Activated CD8-positive, alpha-beta memory T cell treated with anti-CD3 and anti-CD28 coated beads for 36 hours (primary cell): ENCODE measurements at regions not wholly inside any gene's neighbourhood (a gene's known extent, or its start where the extent isn't known, plus 50 kb on each side); places are given as distances from the start of the nearest gene placed in this dataset.
"Not testable (repeated sequence)": the region's sequence is repeated elsewhere in the genome, so short reads cannot be mapped to it uniquely, and the experiment has no call there.

Experiments used
- CTCF ChIA-PET: fragments of 350-600 bp; sonication (Branson Sonifier 250); formaldehyde crosslinking; loops from one replicate; lab custom pipeline; 2021; ENCODE audit warnings: antibody characterized with exemption; lab: Charles Lee
- POLR2A ChIA-PET: fragments of 350-600 bp; sonication (Branson Sonifier 250); formaldehyde crosslinking; loops from one replicate; lab custom pipeline; 2021; ENCODE audit warnings: antibody characterized with exemption; lab: Charles Lee

DNA sequence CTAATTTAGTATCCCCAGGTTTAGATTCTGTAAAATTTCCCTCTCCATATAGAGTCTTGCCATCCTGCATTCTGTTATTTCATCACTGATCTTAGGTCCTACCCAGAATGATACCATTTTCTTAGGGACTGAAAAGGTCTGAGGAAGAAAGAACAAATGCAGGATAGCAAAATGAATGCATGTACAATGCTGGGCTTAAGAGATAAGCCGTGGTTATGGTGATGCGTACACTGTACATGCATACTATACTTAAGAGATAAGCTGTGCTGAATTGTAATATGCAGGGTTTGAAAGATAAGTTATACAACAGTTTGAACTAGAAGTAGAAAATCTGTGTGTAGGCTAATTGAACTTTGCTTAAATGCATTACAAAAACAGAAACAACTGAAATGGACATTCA lies 416.2 kb downstream of the C12orf50 start:
- CTCF ChIA-PET = no interaction called here

DNA sequence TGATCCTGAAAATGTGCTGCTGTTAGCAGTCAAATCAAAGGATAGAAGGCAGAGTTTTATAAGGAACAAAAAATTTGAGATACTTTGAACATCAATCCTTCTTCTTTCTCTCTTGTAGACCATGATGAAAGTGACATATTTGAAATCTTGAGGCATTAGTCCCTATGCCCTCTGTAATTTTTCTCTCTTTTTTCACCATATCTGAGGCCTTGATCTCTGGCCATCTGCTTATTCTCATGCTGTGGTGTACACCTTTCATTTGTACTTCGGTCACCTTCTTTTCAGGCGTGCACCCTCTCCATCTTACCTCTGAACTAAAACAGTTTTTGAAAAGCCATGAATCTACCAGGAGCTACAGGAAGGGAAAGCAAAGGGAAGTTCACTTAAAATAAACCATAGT lies 420.9 kb downstream of the C12orf50 start:
- ChIA-PET CTCF (no interaction called here), POLR2A (no interaction called here)

More for the DNA sequence above, 416.2 kb downstream of the C12orf50 start:
- POLR2A ChIA-PET = no interaction called here

DNA sequence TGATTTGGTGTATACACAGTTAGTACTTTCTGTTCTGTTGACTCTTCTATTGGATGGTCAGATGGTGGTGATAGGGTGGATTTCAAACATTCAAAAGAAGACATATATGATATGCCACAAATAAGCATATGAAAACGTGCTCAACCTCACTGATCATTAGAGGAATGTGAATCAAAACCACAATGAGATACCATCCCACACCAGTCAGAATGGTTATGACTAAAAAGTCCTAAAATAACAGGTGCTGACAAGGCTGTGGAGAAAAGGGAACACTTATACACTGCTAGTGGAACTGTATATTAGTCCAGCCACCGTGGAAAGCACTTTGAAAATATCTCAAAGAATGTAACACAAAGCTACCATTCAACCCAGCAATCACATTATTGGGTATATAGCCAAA lies 425.5 kb downstream of the C12orf50 start:
- ChIA-PET POLR2A (no interaction called here), CTCF (no interaction called here)

DNA sequence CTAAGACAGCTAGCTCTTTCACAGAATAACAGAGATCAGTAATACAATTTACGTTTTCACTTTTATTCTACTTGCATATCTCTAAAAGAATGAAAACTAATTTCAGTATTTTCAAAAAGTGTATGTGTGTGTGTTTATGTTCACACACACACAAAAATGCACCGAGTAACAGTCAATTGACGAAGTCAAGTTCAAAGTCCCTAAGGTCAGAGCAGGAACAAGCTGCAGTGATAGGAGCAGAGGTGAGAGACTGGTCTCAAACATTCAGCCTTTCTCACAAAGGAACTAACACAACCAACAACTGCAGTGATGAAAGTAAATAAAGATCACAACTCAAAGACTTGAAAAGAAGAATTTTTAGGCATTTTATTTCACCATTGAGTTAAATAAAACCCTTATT lies 429.7 kb downstream of the C12orf50 start:
- ChIA-PET POLR2A (no interaction called here), CTCF (no interaction called here)

DNA sequence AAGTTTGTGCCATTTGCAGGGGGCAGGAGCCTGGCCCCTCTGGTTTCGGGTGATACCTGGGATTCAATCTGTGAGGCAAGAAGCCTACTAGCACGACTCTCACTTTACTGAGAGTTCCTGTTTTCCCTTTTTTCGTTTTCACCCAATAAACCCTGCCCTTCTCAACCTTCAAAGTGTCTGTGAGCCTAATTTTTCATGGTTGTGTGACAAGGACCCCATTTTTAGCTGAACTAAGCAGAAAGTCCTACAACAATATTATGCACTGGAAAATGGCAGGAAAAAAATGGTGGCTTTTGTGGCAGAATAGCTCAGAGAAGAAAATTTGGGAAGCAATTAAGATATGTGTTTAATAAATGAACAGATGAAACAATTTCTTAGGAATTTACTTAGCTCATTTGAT lies 432.1 kb downstream of the C12orf50 start:
- CTCF ChIA-PET = no interaction called here

DNA sequence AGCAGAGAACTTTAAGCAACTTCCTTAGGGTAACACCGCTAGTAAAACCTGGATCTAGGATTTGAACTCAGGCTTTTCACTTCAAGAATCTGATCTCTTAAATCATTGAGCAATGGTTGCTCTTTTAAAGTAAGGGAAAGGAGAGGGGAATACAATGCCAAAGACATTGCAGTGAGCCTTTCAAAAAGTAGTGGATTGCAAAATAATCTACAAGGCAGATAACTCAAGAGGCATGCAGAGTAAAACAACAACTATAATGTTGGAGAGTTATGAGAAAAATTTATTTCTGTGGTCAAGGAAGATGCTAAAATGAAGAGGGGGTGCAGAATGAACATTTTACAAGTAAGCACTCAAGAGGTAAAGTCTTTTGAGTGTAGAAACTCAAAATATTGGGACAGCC lies 432.6 kb downstream of the C12orf50 start:
- POLR2A ChIA-PET = no interaction called here
- CTCF ChIA-PET = no interaction called here

More for the DNA sequence above, 432.1 kb downstream of the C12orf50 start:
- POLR2A ChIA-PET = no interaction called here

DNA sequence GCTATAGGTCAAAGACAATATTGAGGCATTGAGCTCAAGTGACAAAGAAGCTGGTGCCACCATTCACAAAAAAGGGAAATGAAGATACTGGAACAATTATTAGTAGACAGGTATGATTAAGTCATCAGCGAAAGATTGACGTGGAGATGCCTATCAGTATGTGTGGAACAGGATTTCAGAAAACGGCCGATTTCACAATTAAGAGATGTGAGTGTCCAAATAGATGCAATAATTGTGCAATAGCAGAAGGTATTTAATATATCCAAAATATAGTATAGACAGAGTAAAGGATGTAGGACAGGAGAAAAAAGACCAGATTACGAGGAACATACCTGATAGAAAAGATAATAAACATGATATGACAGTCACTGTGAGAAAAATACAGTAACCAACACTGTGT lies 433.1 kb downstream of the C12orf50 start:
- ChIA-PET CTCF (no interaction called here), POLR2A (no interaction called here)

DNA sequence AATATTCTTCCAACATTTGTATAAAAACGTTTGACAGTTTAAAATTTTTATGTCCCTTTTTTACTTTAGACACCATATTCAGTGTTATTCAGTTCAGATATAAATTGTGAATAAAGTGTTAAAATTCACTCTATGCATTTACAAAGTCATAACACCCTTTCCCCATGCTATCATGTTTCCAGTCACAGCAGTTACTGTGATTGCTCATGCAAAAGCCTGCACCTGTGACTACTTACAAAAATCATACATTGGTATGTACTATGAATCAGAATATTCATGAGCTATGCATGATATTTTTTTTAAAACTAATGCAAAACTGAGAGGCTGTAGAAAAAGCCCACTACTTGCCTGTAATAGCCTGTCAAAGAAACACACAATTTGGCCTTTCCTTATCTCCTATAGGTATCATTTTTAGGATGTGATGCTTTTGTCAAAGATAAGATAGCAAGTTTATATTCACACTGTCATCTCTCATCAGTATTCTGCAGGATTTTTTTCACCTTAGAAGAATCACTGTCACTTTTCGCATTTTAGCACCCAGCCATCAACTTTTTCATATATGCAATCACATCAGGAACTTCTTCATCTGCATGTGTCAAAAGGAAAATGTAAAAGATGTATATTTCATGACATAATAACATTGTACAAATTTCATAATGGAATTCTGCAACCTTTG lies 443.2 kb downstream of the C12orf50 start:
- ChIA-PET CTCF (no interaction called here), POLR2A (no interaction called here)

DNA sequence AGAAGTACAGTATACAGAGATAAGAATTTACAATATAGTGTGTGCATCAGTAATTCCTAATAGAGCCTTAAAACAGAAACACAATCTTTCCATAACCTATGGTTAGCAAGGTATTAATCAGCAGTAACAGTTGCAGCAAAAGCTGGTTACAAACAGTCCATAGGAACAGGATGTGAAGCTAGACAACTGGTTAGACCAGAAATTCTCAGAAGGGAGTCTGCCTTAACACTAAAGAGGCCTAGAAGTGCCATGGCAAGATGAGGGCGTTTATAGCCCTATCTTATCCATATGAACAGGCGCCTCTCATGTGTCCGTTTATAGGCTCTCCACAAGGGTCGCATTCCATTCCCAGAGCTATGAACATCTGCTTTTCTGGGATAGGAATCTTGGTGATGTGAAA lies 450.1 kb downstream of the C12orf50 start:
- POLR2A ChIA-PET, CTCF ChIA-PET: not testable (repeated sequence)

DNA sequence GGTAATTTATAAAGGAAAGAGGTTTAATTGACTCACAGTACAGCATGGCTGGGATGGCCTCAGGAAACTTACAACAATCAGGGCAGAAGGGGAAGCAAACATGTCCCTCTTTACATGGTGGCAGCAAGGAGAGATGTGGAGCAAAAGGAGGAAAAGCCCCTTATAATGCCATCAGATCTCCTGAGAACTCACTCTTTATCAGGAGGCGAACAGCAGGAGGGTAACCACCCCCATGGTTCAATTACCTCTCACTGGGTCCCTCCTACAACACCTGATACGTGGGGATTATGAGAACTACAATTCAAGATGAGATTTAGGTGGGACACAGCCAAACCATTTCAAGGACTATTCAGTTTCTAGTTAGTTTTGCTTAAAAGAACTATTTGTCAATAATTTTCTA lies 453.3 kb downstream of the C12orf50 start:
- ChIA-PET CTCF (no interaction called here), POLR2A (no interaction called here)

DNA sequence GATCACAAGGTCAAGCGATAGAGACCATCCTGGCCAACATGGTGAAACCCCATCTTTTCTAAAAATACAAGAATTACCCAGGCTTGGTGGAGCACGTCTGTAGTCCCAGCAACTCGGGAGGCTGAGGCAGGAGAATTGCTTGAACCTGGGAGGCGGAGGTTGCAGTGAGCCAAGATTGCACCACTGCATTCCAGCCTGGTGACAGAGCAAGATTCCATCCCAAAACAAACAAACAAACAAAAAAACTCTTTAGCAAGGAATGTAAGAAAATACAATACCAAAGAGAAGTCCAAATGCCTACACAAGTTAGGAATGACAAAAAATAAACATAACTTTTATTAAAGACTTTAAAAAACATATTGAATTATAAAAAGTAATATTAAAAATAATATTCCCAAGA lies 462.3 kb downstream of the C12orf50 start:
- CTCF ChIA-PET, POLR2A ChIA-PET: not testable (repeated sequence)

DNA sequence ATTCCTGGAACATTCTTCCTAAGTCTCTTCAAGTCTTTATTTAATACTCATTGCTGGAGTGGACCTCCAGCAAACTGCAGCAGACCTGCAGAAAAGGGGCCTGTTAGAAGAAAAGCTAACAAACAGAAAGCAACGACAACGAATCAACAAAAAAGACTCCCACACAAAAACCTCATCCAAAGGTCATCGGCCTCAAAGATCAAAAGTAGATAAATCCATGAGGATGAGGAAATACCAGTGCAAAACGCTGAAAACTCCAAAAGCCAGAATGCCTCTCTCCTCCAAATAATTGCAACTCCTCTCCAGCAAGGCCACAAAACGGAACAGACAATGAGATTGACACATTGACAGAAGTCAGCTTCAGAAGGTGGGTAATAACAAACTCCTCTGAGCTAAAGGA lies 472.2 kb downstream of the C12orf50 start:
- ChIA-PET CTCF (no interaction called here), POLR2A (no interaction called here)

DNA sequence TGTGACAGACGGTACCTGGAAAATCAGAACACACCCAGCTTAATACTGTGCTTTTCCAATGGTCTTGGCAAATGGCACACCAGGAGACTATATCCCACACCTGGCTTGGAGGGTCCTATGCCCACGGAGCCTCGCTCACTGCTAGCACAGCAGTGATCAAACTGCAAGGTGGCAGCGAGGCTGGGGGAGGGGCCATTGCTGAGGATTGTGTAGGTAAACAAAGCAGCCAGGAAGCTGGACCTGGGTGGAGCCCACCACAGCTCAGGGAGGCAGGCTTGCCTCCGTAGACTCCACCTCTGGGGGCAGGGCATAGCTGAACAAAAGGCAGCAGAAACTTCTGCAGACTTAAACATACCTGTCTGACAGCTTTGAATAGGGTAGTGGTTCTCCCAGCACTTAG lies 498.0 kb downstream of the C12orf50 start:
- POLR2A ChIA-PET, CTCF ChIA-PET: not testable (repeated sequence)

DNA sequence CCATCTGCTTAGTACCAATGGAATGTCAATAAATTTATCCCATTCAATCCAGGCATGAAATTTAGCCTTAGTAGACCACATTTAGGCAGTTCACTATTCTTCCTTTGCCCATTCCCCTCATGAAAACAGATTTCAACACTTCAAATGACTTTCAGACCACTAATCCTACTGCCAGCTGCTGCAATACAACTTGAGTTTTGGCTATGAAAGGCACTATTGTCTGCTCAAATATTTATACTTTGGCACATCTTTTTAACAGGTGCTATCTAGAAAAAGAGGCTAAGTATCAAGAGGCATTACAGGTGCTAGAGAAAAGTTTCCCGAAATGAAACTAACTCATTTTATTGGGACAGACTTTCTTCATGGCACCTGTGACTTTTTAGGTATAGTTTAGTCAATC lies 499.8 kb downstream of the C12orf50 start:
- ChIA-PET POLR2A (no interaction called here), CTCF (no interaction called here)

DNA sequence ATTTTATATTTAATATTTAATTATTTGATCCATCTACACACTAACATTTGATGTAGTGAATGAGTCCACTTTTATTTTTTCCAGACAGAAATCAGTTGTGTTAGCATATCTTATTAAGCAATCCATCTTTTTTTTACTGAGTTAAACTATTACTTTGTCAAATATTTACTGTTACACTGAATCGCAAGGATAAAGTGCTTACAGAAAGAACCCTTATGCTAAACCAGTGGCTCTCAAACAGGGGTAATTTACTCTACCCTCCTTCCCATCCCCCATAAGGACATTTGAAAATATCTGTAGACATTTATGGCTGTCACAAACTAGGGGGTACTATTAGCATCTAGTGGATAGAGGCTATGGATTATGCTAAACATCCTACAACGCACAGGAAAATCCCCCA lies 508.2 kb downstream of the C12orf50 start:
- ChIA-PET POLR2A (no interaction called here), CTCF (no interaction called here)

DNA sequence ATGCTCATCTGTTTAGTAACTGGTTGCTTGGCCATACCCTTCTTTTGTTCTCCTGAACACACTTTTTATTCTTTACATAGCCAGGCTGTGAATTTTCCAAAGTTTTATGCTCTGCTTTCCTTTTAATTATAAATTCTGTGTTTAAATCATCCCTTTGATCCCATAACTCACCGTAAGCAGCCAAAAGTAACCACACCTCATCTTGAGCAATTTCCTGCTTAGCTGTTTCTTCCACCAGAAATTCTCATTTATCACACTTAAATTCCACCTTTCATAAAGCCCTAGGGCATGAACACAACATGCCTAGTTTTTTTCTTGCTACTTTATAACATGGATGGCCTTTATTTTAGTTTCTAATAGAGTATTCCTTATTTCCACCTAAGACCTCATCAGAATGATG lies 510.7 kb downstream of the C12orf50 start:
- POLR2A ChIA-PET = no interaction called here

DNA sequence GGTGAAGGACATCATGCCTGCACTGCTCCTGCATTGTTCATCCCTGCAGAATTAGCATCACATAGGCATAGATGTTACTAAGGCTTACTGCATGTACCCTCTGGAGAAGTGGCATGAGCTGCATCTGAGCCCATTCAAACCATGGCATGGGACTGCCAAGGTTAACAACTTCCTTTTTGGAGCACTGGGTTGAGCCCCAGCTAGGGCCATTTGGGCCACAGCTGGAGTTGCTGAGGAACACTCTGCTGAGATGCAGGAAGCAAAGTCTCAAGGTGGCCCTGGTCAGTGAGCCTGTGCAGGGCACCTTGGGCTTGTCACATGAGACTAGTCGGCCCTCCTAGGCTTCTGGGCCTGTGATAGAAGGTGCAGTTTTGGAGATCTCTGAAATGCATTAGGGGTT lies 511.2 kb downstream of the C12orf50 start:
- CTCF ChIA-PET = no interaction called here

More for the DNA sequence above, 510.7 kb downstream of the C12orf50 start:
- CTCF ChIA-PET = no interaction called here

DNA sequence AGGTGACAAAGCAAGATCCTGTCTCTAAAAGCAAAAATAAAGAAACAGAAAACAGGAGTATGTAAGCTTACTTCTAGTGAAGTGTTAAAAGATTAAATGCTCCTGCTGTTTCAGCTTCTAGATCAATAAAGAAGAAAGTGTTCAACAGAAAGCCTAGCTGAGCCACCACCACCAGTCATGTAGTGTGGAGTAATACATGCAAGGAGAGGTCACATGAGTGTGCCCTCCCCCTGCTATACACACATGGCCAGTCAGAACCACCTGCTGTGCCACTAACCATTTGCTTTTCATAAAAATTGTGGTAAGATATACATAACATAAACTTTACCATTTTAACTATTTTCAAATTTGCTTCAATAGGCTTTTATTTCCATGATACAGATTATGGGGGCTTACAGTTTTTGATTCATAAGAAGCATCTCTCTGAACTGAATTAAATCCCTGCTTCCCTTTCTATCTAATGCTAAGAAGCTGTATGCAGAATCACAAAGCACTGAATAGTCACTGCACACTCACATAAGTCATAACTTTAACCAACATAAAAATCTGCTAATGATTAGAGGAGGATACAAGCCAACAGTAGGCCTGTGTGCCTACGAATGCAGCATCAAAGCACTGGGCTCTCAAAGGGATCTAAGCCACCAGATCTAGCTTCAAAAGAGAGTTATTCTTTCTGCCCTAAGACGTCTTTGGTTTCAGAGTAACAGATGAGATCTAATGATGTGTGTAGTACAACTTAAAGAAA lies 515.5 kb downstream of the C12orf50 start:
- CTCF ChIA-PET = no interaction called here
- POLR2A ChIA-PET = no interaction called here

More for the DNA sequence above, 511.2 kb downstream of the C12orf50 start:
- POLR2A ChIA-PET = no interaction called here

DNA sequence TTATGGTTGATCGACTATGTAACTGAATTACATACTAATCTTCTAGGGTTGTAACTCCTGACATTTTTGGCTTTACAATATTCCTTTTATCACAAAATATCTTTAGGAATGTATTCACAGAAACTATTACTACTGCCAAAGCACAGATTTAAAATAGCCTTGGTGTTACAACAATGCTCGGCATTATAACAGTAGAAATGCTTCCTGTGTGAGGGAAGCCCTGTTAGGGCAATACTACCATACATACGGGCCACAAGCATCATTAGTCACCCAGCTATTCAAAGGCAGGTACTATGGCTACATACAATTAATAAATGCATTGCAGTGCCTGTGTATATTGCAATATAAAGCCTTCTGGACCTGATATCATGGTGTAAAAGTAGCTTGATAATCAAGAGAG lies 517.8 kb downstream of the C12orf50 start:
- CTCF ChIA-PET = no interaction called here
- POLR2A ChIA-PET = no interaction called here

DNA sequence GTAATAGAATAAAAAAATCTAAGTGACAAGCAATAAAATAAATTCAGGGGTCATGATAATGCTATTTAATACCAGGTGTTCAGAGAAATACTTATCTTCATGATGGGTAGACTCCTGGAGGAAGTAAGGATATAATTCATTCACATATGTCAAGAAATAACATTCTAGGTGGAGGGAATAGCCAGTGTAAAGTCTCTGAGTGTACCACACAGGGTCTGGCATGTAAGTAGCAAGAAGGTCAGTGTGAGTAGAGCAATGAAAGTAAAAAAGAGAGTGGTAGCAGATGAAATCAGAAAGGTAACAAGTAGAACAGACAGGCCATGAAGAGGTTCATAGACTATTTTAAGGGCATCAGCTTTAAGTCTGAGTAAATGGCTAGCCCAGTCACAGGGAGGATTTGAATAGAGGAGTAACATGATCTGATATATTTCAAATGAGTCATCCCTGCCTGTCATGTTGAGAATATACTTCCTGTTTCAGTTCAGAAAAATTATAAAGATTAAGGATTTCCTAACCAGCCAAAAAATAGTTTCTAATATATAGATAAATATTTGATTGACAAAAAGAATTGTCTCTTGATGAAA lies 519.9 kb downstream of the C12orf50 start:
- POLR2A ChIA-PET = no interaction called here
- CTCF ChIA-PET = no interaction called here

DNA sequence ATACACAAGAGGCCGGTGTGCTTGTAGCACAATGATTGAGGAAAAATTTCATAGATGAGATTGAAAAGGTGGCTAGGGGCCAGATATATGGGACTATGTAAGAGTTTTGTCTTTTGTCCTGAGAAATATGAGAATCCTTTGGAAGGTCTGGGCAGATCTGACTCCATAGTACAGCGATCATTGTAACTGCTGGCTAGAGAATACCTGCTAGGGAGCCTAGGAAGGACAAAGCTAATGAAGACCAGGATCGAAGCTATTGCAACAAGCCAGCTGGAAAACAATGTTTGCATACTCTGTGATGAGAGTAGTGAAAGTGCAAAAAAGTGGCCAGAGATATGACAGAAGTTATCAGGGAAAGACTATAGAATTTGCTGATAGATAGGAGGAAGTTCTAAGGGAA lies 537.6 kb downstream of the C12orf50 start:
- POLR2A ChIA-PET = no interaction called here
- CTCF ChIA-PET = no interaction called here
